Gastroesophageal sphincter (tissue), 3 donors: ENCODE measurements at regions not wholly inside any gene's neighbourhood (a gene's known extent, or its start where the extent isn't known, plus 50 kb on each side); places are given as distances from the start of the nearest gene placed in this dataset.

ENCODE experiments used
- POLR2A ChIP-seq, 2 donors: fragments of 450-650 bp; IDR thresholded peaks; one replicate each; pipeline ENCODE4 v1.6.1; 2017; ENCODE audit warnings: antibody characterized with exemption in 2 of 2, mild to moderate bottlenecking in 2 of 2, moderate library complexity in 1 of 2
- TF ChIP-seq, protein P1 (sequence below), 4 experiments: fragments of 200-600 bp in 2 of 4; fragments of 450-650 bp in 2 of 4; sonication (generic) in 1 of 4; IDR thresholded peaks; one replicate each; pipeline ENCODE4 v1.5.1; 2017 to 2019; ENCODE audit warnings: antibody characterized with exemption in 4 of 4, mild to moderate bottlenecking in 2 of 4, moderate library complexity in 2 of 4

DNA sequence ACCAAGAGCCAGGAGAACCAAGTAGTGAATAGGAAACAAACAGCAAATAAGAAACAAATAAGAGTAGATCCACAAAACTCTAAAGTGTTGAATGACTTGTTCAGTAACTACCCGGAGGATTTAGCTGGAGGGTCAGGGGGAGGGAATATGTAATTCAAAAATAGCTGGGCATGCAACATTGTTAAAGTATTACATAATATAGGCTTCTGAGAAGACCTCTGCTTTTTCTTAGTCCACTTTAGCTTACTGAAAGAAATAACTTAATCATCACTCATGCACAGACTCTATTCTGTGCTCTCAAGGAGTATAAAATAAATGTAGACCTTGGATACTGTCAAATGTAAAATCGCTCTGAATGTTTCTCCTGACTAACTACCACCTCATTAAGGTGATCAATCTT is 183.2 kb upstream of the POU5F2 start:
- TF ChIP-seq, protein P1, sequence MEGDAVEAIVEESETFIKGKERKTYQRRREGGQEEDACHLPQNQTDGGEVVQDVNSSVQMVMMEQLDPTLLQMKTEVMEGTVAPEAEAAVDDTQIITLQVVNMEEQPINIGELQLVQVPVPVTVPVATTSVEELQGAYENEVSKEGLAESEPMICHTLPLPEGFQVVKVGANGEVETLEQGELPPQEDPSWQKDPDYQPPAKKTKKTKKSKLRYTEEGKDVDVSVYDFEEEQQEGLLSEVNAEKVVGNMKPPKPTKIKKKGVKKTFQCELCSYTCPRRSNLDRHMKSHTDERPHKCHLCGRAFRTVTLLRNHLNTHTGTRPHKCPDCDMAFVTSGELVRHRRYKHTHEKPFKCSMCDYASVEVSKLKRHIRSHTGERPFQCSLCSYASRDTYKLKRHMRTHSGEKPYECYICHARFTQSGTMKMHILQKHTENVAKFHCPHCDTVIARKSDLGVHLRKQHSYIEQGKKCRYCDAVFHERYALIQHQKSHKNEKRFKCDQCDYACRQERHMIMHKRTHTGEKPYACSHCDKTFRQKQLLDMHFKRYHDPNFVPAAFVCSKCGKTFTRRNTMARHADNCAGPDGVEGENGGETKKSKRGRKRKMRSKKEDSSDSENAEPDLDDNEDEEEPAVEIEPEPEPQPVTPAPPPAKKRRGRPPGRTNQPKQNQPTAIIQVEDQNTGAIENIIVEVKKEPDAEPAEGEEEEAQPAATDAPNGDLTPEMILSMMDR (IDR thresholded peaks at IDR 0.05) = no peak
- no peak for TF ChIP-seq POLR2A (IDR thresholded peaks at IDR 0.05)
